Fibroblast of lung (primary cell): ENCODE measurements at regions not wholly inside any gene's neighbourhood (a gene's known extent, or its start where the extent isn't known, plus 50 kb on each side); places are given as distances from the start of the nearest gene placed in this dataset.

ENCODE experiments used
- CTCF ChIP-seq, 2 donors: IDR thresholded peaks in 1 of 2; conservative IDR thresholded peaks in 1 of 2; 1 replicate in 1 of 2; 2 replicates in 1 of 2; pipeline ENCODE4 v1.5.1; 2011 to 2012; ENCODE audit warnings: low read length in 2 of 2, control low read depth in 1 of 2, inconsistent platforms in 1 of 2, low read depth in 1 of 2, mild to moderate bottlenecking in 1 of 2
- EZH2 ChIP-seq: IDR thresholded peaks from 2 replicates; pipeline ENCODE4 v1.5.1; 2012; ENCODE audit warnings: low read length, control low read depth, mild to moderate bottlenecking; ENCODE audit errors: missing control alignments

- TF ChIP-seq CTCF (conservative IDR thresholded peaks at IDR 0.05 in 1 of 2, IDR thresholded peaks at IDR 0.05 in 1 of 2; ENCODE audit: low read depth in 1 of 2, low read length in 2 of 2): no peak
- TF ChIP-seq EZH2: no peak
These were observed 109.6 kb downstream of the WT1 start for GRCh38 chr11:32325725-32326124.
